ENCODE measurements at regions not wholly inside any gene's neighbourhood (a gene's known extent, or its start where the extent isn't known, plus 50 kb on each side); places are given as distances from the start of the nearest gene placed in this dataset.

DNA sequence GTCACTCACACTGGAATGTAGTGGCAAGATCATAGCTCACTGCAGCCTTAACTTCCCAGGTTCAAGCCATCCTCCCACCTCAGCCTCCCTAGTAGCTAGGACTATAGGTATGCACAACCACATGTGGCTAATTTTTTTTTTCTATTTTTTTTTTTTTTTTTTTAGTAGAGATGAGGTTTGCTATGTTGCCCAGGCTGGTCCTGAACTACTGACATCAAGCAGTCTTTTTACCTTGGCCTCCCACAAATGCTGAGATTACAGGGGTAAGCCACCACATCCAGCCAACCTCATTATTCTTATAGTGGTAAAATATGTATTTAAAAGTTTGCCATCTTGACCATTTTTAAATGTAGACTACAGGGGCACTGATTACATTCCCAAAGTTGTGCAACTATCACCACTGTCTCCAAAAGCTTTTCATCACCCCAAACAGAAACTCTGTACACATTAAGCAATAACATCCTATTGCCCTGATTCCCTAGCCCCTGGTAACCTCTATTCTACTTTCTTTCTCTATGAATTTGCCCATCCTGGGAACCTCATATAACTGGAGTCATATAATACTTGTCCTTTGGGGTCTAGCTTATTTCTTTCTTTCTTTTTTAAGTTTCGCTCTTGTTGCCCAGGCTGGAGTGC lies 268.0 kb upstream of the JARID2 start:
- TF ChIP-seq, protein P1, sequence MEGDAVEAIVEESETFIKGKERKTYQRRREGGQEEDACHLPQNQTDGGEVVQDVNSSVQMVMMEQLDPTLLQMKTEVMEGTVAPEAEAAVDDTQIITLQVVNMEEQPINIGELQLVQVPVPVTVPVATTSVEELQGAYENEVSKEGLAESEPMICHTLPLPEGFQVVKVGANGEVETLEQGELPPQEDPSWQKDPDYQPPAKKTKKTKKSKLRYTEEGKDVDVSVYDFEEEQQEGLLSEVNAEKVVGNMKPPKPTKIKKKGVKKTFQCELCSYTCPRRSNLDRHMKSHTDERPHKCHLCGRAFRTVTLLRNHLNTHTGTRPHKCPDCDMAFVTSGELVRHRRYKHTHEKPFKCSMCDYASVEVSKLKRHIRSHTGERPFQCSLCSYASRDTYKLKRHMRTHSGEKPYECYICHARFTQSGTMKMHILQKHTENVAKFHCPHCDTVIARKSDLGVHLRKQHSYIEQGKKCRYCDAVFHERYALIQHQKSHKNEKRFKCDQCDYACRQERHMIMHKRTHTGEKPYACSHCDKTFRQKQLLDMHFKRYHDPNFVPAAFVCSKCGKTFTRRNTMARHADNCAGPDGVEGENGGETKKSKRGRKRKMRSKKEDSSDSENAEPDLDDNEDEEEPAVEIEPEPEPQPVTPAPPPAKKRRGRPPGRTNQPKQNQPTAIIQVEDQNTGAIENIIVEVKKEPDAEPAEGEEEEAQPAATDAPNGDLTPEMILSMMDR (IDR thresholded peaks at IDR 0.05) = no peak
- TF ChIP-seq POLR2A (IDR thresholded peaks at IDR 0.05) = no peak
